Left lung (tissue), 4 donors: ENCODE measurements at regions not wholly inside any gene's neighbourhood (a gene's known extent, or its start where the extent isn't known, plus 50 kb on each side); places are given as distances from the start of the nearest gene placed in this dataset.

Source experiments
- ATAC-seq: fragments of 200-7000 bp; cut with Tn5 transposase; one replicate; pipeline ENCODE4 v1.9.1; 2020; ENCODE audit warnings: moderate library complexity
- DNase-seq, 4 donors: peaks; one replicate each; pipeline ENCODE4 v3.0.0-alpha.2; 2013 to 2020
- H3K27ac ChIP-seq, 2 donors: fragments of 200-600 bp; sonication (generic) in 1 of 2; one replicate each; pipeline versions ENCODE4 v1.5.0 to v1.8.0; 2020 to 2021
- H3K27me3 ChIP-seq, 2 donors: fragments of 200-600 bp; sonication (generic) in 1 of 2; one replicate each; pipeline versions ENCODE4 v1.5.0 to v1.8.0; 2020 to 2021
- H3K36me3 ChIP-seq, 2 donors: fragments of 200-600 bp; sonication (generic) in 1 of 2; one replicate each; pipeline versions ENCODE4 v1.5.0 to v1.8.0; 2020 to 2021
- H3K4me1 ChIP-seq, 2 donors: fragments of 200-600 bp; one replicate each; pipeline ENCODE4 v1.8.0; 2021
- H3K4me3 ChIP-seq, 2 donors: fragments of 200-600 bp; sonication (generic) in 1 of 2; one replicate each; pipeline versions ENCODE4 v1.5.0 to v1.8.0; 2020 to 2021; ENCODE audit warnings: mild to moderate bottlenecking in 1 of 2
- H3K9me3 ChIP-seq, 2 donors: fragments of 200-600 bp; sonication (generic) in 1 of 2; one replicate each; pipeline versions ENCODE4 v1.5.0 to v1.8.0; 2020 to 2021
- intact Hi-C, 2 donors: fragments of 100-400 bp; cut with DNase I; formaldehyde crosslinking; loops; one replicate each; pipeline versions ENCODE4 v1.11.2 to v1.14.2; 2022
- TF ChIP-seq, protein P1 (sequence below), 2 donors: fragments of 200-600 bp; sonication (generic) in 1 of 2; IDR thresholded peaks; one replicate each; pipeline versions ENCODE4 v1.5.0 to v1.8.0; 2021; ENCODE audit warnings: antibody characterized with exemption in 2 of 2
- donor health status: DM: no; HTN: yes; CAD: no.
- donor health status: DM: no; HTN: no; CAD: no.

DNA sequence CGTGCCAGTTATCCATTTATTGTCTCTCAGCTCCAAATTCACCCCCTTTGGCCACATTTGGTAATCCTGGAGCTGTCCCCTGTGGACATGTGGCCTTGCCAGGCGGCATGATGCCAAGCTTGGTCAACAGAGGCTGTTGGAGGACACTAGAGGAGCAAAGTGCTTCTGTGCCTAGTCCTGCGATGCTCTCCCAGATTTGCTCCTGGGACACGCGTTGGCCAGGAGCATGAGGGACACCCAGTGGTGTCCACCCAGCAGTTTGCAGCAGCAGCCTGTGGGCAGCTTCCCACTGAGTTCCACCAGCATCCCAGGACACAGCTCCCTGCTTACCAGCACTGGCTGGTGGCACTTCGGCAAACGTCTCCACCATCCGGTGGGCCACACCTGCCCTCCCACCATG is 55.5 kb upstream of the STEAP1B start:
- H3K36me3 ChIP-seq = no peaks in the 10 kb centered on the region
- TF ChIP-seq, protein P1, sequence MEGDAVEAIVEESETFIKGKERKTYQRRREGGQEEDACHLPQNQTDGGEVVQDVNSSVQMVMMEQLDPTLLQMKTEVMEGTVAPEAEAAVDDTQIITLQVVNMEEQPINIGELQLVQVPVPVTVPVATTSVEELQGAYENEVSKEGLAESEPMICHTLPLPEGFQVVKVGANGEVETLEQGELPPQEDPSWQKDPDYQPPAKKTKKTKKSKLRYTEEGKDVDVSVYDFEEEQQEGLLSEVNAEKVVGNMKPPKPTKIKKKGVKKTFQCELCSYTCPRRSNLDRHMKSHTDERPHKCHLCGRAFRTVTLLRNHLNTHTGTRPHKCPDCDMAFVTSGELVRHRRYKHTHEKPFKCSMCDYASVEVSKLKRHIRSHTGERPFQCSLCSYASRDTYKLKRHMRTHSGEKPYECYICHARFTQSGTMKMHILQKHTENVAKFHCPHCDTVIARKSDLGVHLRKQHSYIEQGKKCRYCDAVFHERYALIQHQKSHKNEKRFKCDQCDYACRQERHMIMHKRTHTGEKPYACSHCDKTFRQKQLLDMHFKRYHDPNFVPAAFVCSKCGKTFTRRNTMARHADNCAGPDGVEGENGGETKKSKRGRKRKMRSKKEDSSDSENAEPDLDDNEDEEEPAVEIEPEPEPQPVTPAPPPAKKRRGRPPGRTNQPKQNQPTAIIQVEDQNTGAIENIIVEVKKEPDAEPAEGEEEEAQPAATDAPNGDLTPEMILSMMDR (IDR thresholded peaks at IDR 0.05) = no peak
- peaks cover 3 to 4% of the 10 kb centered on the region in 2 donors for H3K4me1 ChIP-seq
- intact Hi-C loops = loop anchor here in 1 of 2 donors (5.0 kb wide), 2 partner anchors 177 to 517 kb away; no protein-coding TSS in a partner anchor
- ATAC-seq (no peak), DNase-seq (peak in 1 of 4 donors; percentile 51)
- peaks cover 11 to 27% of the 10 kb centered on the region in 2 donors for H3K27me3 ChIP-seq
- no peaks in the 10 kb centered on the region for H3K9me3 ChIP-seq
- H3K4me3 ChIP-seq = no peak overlapping the region
- H3K27ac ChIP-seq = no peak overlapping the region

DNA sequence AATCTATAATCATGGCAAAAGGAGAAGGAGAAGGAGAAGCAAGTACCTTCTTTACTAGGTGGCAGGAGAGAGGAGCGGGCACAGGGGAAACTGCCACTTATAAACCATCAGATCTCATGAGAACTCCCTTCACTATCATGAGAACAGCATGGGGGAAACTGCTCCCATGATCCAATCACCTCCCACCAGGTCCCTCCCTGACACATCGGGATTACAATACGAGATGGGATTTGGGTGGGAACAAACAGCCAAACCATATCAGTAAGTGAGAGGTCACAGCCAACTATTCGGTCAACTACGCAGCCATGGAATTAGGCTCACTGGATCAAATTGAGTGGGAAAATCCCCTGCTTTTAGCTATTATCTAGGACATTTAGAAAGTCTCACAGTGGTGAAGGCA is 54.2 kb upstream of the STEAP1B start:
- TF ChIP-seq, protein P1 (IDR thresholded peaks at IDR 0.05) = no peak
- intact Hi-C loops = no loop called here

DNA sequence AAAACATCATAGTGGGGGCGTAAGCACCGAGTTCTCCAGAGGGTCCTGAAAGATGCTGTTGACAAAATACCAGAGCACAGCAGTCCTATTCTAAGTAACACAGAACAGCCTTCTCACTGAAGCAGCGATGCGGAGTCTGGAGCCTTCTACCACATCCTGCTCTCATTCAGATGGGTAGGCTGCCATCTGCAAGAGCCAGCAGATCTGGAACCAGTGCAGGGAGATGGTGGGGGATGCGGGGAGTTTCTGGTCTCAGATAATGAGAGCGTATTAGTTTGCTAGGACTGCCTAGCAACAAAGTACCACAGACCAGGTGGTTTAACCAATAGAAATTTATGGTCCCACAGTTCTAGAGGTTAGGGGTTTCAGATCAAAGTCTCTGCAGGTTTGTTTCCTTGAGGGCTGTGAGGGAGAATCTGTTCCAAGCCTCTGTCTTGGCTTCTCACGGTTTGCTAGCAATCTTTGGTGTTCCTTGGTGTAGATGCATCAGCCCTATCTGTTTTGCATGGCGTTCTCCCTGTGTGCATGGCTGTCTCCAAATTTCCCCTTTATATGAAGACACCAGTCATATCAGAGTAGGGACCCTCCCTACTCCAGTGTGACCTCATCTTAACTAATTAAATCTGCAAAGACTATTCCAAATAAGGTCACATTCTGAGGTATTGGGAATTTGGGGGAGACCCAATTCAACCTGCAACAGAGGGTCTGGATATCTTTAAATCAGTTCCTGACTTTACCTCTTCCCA is 52.0 kb upstream of the STEAP1B start:
- ATAC-seq (no peak), DNase-seq (no peak)
- Histone ChIP-seq H3K9me3 (no peaks in the 10 kb centered on the region), H3K4me3 (no peak overlapping the region), H3K4me1 (peaks cover 8 to 9% of the 10 kb centered on the region in 2 donors), H3K36me3 (no peaks in the 10 kb centered on the region), H3K27me3 (peaks cover 47 to 62% of the 10 kb centered on the region in 2 donors), H3K27ac (no peak overlapping the region)
- TF ChIP-seq, protein P1 (IDR thresholded peaks at IDR 0.05) = no peak
- intact Hi-C loops = no loop called here

More for the DNA sequence above, 54.2 kb upstream of the STEAP1B start:
- DNase-seq = no peak
- H3K9me3 ChIP-seq = no peaks in the 10 kb centered on the region
- peaks cover 8 to 9% of the 10 kb centered on the region in 2 donors for H3K4me1 ChIP-seq
- ATAC-seq = no peak
- no peak overlapping the region for H3K4me3 ChIP-seq
- peaks cover 24 to 40% of the 10 kb centered on the region in 2 donors for H3K27me3 ChIP-seq
- H3K36me3 ChIP-seq = no peaks in the 10 kb centered on the region
- H3K27ac ChIP-seq = no peak overlapping the region

GRCh38 chr7:22550514-22551030 is 50.6 kb upstream of the STEAP1B start:
- no peak for ATAC-seq
- intact Hi-C loops = no loop called here
- Histone ChIP-seq H3K9me3 (no peaks in the 10 kb centered on the region), H3K27me3 (peaks cover 53 to 74% of the 10 kb centered on the region in 2 donors), H3K36me3 (no peaks in the 10 kb centered on the region), H3K4me3 (no peak overlapping the region), H3K4me1 (peaks cover 8 to 9% of the 10 kb centered on the region in 2 donors), H3K27ac (no peak overlapping the region)
- no peak for DNase-seq
- TF ChIP-seq, protein P1 (IDR thresholded peaks at IDR 0.05) = peak in 1 of 2 donors; percentile 7

- H3K27me3 ChIP-seq = peaks cover 53 to 80% of the 10 kb centered on the region in 2 donors
- ATAC-seq = peak; percentile 83
- no peak overlapping the region for H3K27ac ChIP-seq
- no peaks in the 10 kb centered on the region for H3K36me3 ChIP-seq
- peaks cover 8 to 9% of the 10 kb centered on the region in 2 donors for H3K4me1 ChIP-seq
- H3K4me3 ChIP-seq = no peak overlapping the region
- TF ChIP-seq, protein P1 (IDR thresholded peaks at IDR 0.05) = peak; percentile 11 to 22
- H3K9me3 ChIP-seq = no peaks in the 10 kb centered on the region
- DNase-seq = peak in 2 of 4 donors; percentile 54 to 79
- intact Hi-C loops = no loop called here
Observed at GRCh38 chr7:22549667-22550513, 49.9 kb upstream of the STEAP1B start.
